T47D (cell line): ENCODE measurements at regions not wholly inside any gene's neighbourhood (a gene's known extent, or its start where the extent isn't known, plus 50 kb on each side); places are given as distances from the start of the nearest gene placed in this dataset.
A peak's percentile ranks its signal among the peaks of the same experiment; 100 is the strongest.

Source experiments
- DNase-seq, 2 experiments: peaks; one replicate each; pipeline versions ENCODE4 v3.0.0 to v3.0.0-alpha.2; 2011 to 2012; ENCODE audit warnings: low read depth in 1 of 2, low spot score in 1 of 2
- JUND ChIP-seq: IDR thresholded peaks from 2 replicates; pipeline ENCODE4 v1.6.1; 2012; ENCODE audit warnings: low read depth
- in situ Hi-C: cut with HindIII; loops from 2 replicates; pipeline ENCODE4 v1.10.0; 2016; ENCODE audit warnings: low sequenced_read_pairs, low pct_unique_long_range_greater_than_20kb

- in situ Hi-C loops = no loop called here
- no peak for DNase-seq
- no peak for TF ChIP-seq JUND
These were observed 312.0 kb downstream of the OLFM4 start for GRCh38 chr13:53340505-53341143.

- no peak for DNase-seq
- TF ChIP-seq JUND = no peak
- in situ Hi-C loops = no loop called here
These were observed 312.5 kb downstream of the OLFM4 start for GRCh38 chr13:53341144-53341510.

- in situ Hi-C loops = no loop called here
- DNase-seq = no peak
- no peak for TF ChIP-seq JUND
These were observed 314.2 kb downstream of the OLFM4 start for GRCh38 chr13:53342623-53343360.

GRCh38 chr13:53343361-53343744, 314.7 kb downstream of the OLFM4 start:
- in situ Hi-C loops = no loop called here
- TF ChIP-seq JUND = no peak
- no peak for DNase-seq

GRCh38 chr13:53351021-53351420, 322.4 kb downstream of the OLFM4 start:
- TF ChIP-seq JUND = no peak
- in situ Hi-C loops = no loop called here
- DNase-seq = no peak

- TF ChIP-seq JUND = no peak
- in situ Hi-C loops = no loop called here
- DNase-seq = no peak
These were observed 329.0 kb downstream of the OLFM4 start for GRCh38 chr13:53357582-53357981.

GRCh38 chr13:53368948-53369347, 340.3 kb downstream of the OLFM4 start:
- DNase-seq = peak in 1 of 2 experiments; percentile 28
- TF ChIP-seq JUND = no peak
- in situ Hi-C loops = no loop called here

- TF ChIP-seq JUND = no peak
- no peak for DNase-seq
- in situ Hi-C loops = no loop called here
These were observed 350.9 kb downstream of the OLFM4 start for GRCh38 chr13:53379485-53379884.

- no peak for DNase-seq
- in situ Hi-C loops = no loop called here
- TF ChIP-seq JUND = no peak
These were observed 353.4 kb downstream of the OLFM4 start for GRCh38 chr13:53382008-53382407.

- in situ Hi-C loops = no loop called here
- no peak for TF ChIP-seq JUND
- no peak for DNase-seq
These were observed 369.4 kb downstream of the OLFM4 start for GRCh38 chr13:53398051-53398450.

GRCh38 chr13:53405616-53406015, 377.0 kb downstream of the OLFM4 start:
- in situ Hi-C loops = no loop called here
- TF ChIP-seq JUND = no peak
- peak in 1 of 2 experiments; percentile 1 for DNase-seq

- in situ Hi-C loops = no loop called here
- no peak for TF ChIP-seq JUND
- no peak for DNase-seq
These were observed 379.7 kb downstream of the OLFM4 start for GRCh38 chr13:53408306-53408705.

- no peak for DNase-seq
- in situ Hi-C loops = no loop called here
These were observed 380.4 kb downstream of the OLFM4 start for GRCh38 chr13:53408847-53409568.

More at GRCh38 chr13:53408847-53409568, 380.4 kb downstream of the OLFM4 start:
- no peak for TF ChIP-seq JUND
